ENCODE measurements at regions not wholly inside any gene's neighbourhood (a gene's known extent, or its start where the extent isn't known, plus 50 kb on each side); places are given as distances from the start of the nearest gene placed in this dataset.

DNA sequence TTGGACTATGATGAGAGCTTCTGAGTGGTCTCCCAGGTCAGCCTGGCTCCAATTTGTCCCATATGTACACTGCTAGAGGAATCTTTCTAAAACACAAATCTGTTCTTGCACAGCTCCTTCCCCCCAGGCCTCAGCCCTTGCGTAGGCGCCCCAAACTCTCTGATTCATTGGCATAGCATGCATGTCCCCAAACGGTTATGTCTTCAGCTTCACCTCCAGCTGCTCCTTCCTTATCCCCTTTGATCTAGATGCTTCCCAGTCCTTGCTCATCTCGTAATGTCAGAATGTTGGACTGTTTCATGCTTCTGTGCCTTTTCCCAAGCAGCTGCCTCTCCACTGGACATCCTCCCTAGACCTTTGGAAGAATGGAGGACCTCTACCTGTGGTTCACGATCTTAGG lies 60.1 kb upstream of the BASP1 start:
- TF ChIP-seq, protein P1, sequence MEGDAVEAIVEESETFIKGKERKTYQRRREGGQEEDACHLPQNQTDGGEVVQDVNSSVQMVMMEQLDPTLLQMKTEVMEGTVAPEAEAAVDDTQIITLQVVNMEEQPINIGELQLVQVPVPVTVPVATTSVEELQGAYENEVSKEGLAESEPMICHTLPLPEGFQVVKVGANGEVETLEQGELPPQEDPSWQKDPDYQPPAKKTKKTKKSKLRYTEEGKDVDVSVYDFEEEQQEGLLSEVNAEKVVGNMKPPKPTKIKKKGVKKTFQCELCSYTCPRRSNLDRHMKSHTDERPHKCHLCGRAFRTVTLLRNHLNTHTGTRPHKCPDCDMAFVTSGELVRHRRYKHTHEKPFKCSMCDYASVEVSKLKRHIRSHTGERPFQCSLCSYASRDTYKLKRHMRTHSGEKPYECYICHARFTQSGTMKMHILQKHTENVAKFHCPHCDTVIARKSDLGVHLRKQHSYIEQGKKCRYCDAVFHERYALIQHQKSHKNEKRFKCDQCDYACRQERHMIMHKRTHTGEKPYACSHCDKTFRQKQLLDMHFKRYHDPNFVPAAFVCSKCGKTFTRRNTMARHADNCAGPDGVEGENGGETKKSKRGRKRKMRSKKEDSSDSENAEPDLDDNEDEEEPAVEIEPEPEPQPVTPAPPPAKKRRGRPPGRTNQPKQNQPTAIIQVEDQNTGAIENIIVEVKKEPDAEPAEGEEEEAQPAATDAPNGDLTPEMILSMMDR (IDR thresholded peaks at IDR 0.05) = no peak
- TF ChIP-seq EZH2 (IDR thresholded peaks at IDR 0.05; ENCODE audit: borderline replicate concordance, insufficient read depth, low read depth, low read length, poor library complexity, severe bottlenecking) = no peak
